Middle frontal gyrus (tissue), 1 donor: ENCODE measurements at regions not wholly inside any gene's neighbourhood (a gene's known extent, or its start where the extent isn't known, plus 50 kb on each side); places are given as distances from the start of the nearest gene placed in this dataset.
"Not testable (repeated sequence)": the region's sequence is repeated elsewhere in the genome, so short reads cannot be mapped to it uniquely, and the experiment has no call there.

Experiments
- DNase-seq: peaks from one replicate; pipeline ENCODE4 v3.0.0-alpha.2; 2015; ENCODE audit warnings: low spot score; ENCODE audit errors: extremely low spot score

- not testable (repeated sequence) for DNase-seq
Measured at GRCh38 chr4:9110700-9111099, 59.5 kb upstream of the FAM90A26 start.

GRCh38 chr4:9103148-9103524, 67.1 kb upstream of the FAM90A26 start:
- not testable (repeated sequence) for DNase-seq

GRCh38 chr4:9102471-9103147, 67.6 kb upstream of the FAM90A26 start:
- DNase-seq, result not testable (repeated sequence)

GRCh38 chr4:9096330-9096729, 73.9 kb upstream of the FAM90A26 start:
- not testable (repeated sequence) for DNase-seq

- DNase-seq, result not testable (repeated sequence)
Measured at GRCh38 chr4:9078796-9079195, 91.4 kb upstream of the FAM90A26 start.

- DNase-seq, result not testable (repeated sequence)
Measured at GRCh38 chr4:9076974-9077373, 93.2 kb upstream of the FAM90A26 start.

GRCh38 chr4:9076486-9076885, 93.7 kb upstream of the FAM90A26 start:
- not testable (repeated sequence) for DNase-seq

- not testable (repeated sequence) for DNase-seq
Measured at GRCh38 chr4:9073371-9073770, 96.8 kb upstream of the FAM90A26 start.

GRCh38 chr4:9072521-9073220, 97.5 kb upstream of the FAM90A26 start:
- not testable (repeated sequence) for DNase-seq

GRCh38 chr4:9067923-9068322, 102.3 kb upstream of the FAM90A26 start:
- DNase-seq, result not testable (repeated sequence)

GRCh38 chr4:9063612-9064011, 106.6 kb upstream of the FAM90A26 start:
- DNase-seq, result not testable (repeated sequence)

GRCh38 chr4:9024866-9025265, 145.3 kb upstream of the FAM90A26 start:
- DNase-seq, result not testable (repeated sequence)

GRCh38 chr4:9009792-9010191, 138.2 kb upstream of the HMX1 start:
- DNase-seq, result not testable (repeated sequence)

- DNase-seq, result not testable (repeated sequence)
Measured at GRCh38 chr4:9008407-9008806, 136.8 kb upstream of the HMX1 start.

GRCh38 chr4:9001153-9001552, 129.5 kb upstream of the HMX1 start:
- DNase-seq, result not testable (repeated sequence)

- DNase-seq, result peak; percentile 20
Measured at GRCh38 chr4:9000505-9001001, 128.9 kb upstream of the HMX1 start.

- DNase-seq, result not testable (repeated sequence)
Measured at GRCh38 chr4:8992981-8993380, 121.3 kb upstream of the HMX1 start.

GRCh38 chr4:8991449-8991848, 119.8 kb upstream of the HMX1 start:
- DNase-seq, result not testable (repeated sequence)

- DNase-seq, result not testable (repeated sequence)
Measured at GRCh38 chr4:8990341-8990740, 118.7 kb upstream of the HMX1 start.

- DNase-seq, result not testable (repeated sequence)
Measured at GRCh38 chr4:8985786-8986185, 114.1 kb upstream of the HMX1 start.

GRCh38 chr4:8984641-8985040, 113.0 kb upstream of the HMX1 start:
- not testable (repeated sequence) for DNase-seq

- DNase-seq, result not testable (repeated sequence)
Measured at GRCh38 chr4:8983921-8984320, 112.3 kb upstream of the HMX1 start.
